LNCAP (cell line): ENCODE measurements at regions not wholly inside any gene's neighbourhood (a gene's known extent, or its start where the extent isn't known, plus 50 kb on each side); places are given as distances from the start of the nearest gene placed in this dataset.

Experiments used
- CTCF ChIP-seq: fragments of 450-650 bp; IDR thresholded peaks from 2 replicates; pipeline ENCODE4 v1.5.1; 2017; ENCODE audit warnings: mild to moderate bottlenecking

DNA sequence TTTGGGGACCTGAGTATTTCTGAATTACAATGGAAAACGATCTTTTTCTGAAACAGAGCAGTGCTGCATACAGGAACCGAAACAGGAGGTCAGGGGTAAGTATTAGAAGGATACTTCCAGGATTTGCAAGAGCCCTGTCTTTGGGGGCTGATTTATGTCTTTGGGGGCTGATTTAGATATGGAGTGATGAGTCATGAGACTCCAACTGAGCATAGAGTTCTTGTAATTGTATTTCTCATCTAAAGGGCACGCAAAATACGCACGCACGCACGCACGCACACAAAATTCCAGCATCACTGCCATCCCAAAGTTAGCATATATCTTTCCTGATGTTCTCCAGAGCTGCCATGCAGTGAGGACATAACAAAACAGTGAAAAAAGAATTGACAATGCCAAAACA lies 414.8 kb upstream of the CCNH start:
- TF ChIP-seq CTCF, result no peak

DNA sequence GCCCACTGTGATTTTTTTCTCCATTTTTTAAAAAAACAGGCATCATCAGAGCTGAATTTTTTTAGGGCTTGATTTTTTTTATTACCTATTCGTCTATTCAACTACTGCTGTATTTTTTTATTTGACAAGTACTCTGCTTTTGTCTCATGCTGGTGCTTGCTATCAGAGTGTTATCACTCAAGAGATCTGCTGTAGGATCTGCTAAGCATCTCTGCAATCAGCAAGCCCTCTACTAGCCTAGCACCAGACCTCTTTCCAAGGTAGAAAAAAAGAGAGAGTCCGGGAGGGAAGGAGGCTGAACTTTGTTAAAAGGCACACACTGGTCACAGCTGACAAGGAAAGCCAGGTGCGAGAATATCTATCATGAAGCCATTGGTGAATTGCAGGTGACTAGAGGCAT lies 413.8 kb upstream of the CCNH start:
- no peak for TF ChIP-seq CTCF

GRCh38 chr5:87825583-87825982 lies 412.9 kb upstream of the CCNH start:
- TF ChIP-seq CTCF, result no peak

DNA sequence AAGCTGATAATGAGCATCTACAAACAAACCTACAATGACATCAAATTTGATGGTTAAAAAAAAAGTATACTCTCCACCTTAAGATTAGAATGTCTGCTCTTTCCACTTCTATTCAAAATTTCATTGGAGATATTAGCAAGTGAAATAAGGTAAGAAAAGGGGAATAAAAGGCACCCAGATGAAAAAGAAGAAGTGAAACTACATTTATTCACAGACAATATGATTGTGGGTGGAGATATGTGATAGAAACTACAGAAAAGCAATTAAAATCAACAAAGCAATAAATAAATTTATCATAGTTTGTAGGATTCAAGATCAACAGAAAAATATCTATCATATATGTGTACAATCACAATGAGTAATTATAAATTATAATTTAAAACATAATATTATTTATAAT lies 395.1 kb upstream of the CCNH start:
- no peak for TF ChIP-seq CTCF

GRCh38 chr5:87803352-87803751 lies 390.6 kb upstream of the CCNH start:
- TF ChIP-seq CTCF, result no peak

DNA sequence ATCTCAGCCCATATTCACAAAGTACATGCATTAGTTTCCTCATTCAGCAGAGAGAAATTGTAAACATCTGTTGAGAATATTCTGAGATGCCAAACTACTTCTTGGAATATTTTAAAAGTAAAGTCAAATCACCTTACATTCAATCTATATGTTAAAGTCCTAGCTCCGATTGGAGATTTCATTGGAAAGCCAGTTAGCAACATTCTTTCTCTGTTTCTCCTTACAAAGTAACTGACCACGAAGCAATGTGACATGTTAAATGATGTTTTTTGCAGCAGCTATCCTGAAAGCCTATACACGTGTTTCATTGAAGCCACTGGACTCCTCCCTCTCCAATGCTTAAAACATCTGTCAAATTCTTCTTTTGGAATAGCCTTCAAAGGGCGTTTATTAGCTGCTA lies 379.1 kb upstream of the CCNH start:
- no peak for TF ChIP-seq CTCF

GRCh38 chr5:87788416-87788815 lies 375.7 kb upstream of the CCNH start:
- no peak for TF ChIP-seq CTCF

DNA sequence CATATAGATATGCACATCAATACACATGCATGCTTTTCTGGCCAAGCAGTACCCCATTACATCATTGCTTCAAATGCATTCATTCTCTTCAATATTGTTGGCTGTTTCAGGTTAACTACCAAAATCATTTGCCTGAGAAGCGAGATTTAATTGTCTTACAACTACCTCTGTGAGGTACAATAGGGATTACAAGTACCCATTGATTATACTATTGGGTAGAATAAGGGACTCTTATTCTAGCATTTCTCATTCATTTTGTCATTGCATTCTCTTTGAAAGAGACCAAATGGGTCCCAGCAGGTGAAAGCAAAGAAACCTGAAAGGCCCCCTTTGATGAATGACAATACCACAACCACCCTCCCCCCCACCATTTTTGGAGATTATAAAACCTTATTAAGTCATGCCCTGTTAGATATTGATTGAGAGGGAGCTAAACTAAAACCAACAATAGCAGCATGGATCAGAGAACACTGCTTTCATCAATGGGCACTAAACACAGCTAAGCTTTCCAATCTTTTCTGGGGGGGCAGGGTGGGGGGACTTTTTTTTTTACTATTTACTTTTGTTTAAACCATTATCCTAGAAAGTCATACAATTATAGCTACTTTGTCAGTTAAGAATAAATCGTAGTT lies 375.0 kb upstream of the CCNH start:
- no peak for TF ChIP-seq CTCF
